GM13976 (cell line): ENCODE measurements at regions not wholly inside any gene's neighbourhood (a gene's known extent, or its start where the extent isn't known, plus 50 kb on each side); places are given as distances from the start of the nearest gene placed in this dataset.
"Not testable (repeated sequence)": the region's sequence is repeated elsewhere in the genome, so short reads cannot be mapped to it uniquely, and the experiment has no call there.

Experiments used
- DNase-seq: peaks from one replicate; pipeline ENCODE4 v3.0.0; 2012; ENCODE audit warnings: low spot score
- CTCF ChIP-seq: IDR thresholded peaks from 2 replicates; pipeline ENCODE4 v1.5.1; 2012; ENCODE audit warnings: borderline replicate concordance, mild to moderate bottlenecking; ENCODE audit not compliant: insufficient read depth; ENCODE audit errors: extremely low read depth, missing control alignments, control extremely low read depth
- in situ Hi-C: fragments of 300-500 bp; cut with MboI; formaldehyde crosslinking; loops from one replicate; pipeline ENCODE4 v1.12.0; 2022; ENCODE audit warnings: low sequenced_read_pairs, mixed read lengths, inconsistent platforms; ENCODE audit not compliant: unreplicated experiment

GRCh38 chr3:180414157-180414556 lies 187.8 kb upstream of the TTC14 start:
- no peak for TF ChIP-seq CTCF
- in situ Hi-C loops, result no loop called here
- no peak for DNase-seq

GRCh38 chr3:180416111-180416594 lies 185.8 kb upstream of the TTC14 start:
- in situ Hi-C loops, result no loop called here
- TF ChIP-seq CTCF, result no peak
- no peak for DNase-seq

GRCh38 chr3:180417241-180417640 lies 184.7 kb upstream of the TTC14 start:
- in situ Hi-C loops, result no loop called here
- DNase-seq, result no peak
- no peak for TF ChIP-seq CTCF

GRCh38 chr3:180420016-180420415 lies 181.9 kb upstream of the TTC14 start:
- in situ Hi-C loops, result no loop called here
- DNase-seq, result no peak
- TF ChIP-seq CTCF, result no peak

GRCh38 chr3:180420804-180421203 lies 181.2 kb upstream of the TTC14 start:
- in situ Hi-C loops, result no loop called here
- no peak for DNase-seq
- no peak for TF ChIP-seq CTCF

- DNase-seq, result no peak
- no peak for TF ChIP-seq CTCF
These were observed 180.7 kb upstream of the TTC14 start for GRCh38 chr3:180421221-180421620.

GRCh38 chr3:180421721-180422120 lies 180.2 kb upstream of the TTC14 start:
- no peak for TF ChIP-seq CTCF
- no peak for DNase-seq
- in situ Hi-C loops, result no loop called here

More at GRCh38 chr3:180421221-180421620, 180.7 kb upstream of the TTC14 start:
- in situ Hi-C loops, result no loop called here

- in situ Hi-C loops, DNase-seq: not testable (repeated sequence)
These were observed 177.7 kb upstream of the TTC14 start for GRCh38 chr3:180424305-180424704.
